ENCODE measurements at regions not wholly inside any gene's neighbourhood (a gene's known extent, or its start where the extent isn't known, plus 50 kb on each side); places are given as distances from the start of the nearest gene placed in this dataset.
"Not testable (repeated sequence)": the region's sequence is repeated elsewhere in the genome, so short reads cannot be mapped to it uniquely, and the experiment has no call there.

DNA sequence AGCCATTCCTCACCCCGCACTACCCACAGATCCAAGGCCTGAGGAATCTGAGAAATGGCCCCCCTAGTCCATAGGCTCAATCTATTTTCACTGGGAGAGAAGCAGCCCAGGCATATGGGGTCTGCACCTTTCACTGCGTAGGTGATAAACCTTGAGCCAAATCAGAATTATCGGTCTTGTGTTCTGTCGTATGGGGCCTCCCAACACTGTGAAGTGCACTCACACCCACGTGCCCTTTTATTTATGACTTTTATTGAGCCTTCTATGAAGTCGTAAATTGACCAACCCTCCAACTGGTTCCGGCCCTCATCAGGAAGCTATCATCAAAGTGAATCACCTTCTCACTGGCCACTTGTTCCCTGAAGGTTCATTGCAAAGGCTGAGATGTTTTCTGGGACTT, 259.3 kb downstream of the NPIPA7 start:
- TF ChIP-seq, protein P1, sequence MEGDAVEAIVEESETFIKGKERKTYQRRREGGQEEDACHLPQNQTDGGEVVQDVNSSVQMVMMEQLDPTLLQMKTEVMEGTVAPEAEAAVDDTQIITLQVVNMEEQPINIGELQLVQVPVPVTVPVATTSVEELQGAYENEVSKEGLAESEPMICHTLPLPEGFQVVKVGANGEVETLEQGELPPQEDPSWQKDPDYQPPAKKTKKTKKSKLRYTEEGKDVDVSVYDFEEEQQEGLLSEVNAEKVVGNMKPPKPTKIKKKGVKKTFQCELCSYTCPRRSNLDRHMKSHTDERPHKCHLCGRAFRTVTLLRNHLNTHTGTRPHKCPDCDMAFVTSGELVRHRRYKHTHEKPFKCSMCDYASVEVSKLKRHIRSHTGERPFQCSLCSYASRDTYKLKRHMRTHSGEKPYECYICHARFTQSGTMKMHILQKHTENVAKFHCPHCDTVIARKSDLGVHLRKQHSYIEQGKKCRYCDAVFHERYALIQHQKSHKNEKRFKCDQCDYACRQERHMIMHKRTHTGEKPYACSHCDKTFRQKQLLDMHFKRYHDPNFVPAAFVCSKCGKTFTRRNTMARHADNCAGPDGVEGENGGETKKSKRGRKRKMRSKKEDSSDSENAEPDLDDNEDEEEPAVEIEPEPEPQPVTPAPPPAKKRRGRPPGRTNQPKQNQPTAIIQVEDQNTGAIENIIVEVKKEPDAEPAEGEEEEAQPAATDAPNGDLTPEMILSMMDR (IDR thresholded peaks at IDR 0.05): not testable (repeated sequence)
- not testable (repeated sequence) for TF ChIP-seq POLR2A (IDR thresholded peaks at IDR 0.05)

Data from body of pancreas (tissue), 4 donors.